ENCODE measurements at regions not wholly inside any gene's neighbourhood (a gene's known extent, or its start where the extent isn't known, plus 50 kb on each side); places are given as distances from the start of the nearest gene placed in this dataset.

GRCh38 chr2:236991874-236992273 is 93.8 kb upstream of the COPS8 start:
- TF ChIP-seq POLR2A (IDR thresholded peaks at IDR 0.05; ENCODE audit: low read length), result no peak
- no peak for TF ChIP-seq GATA1 (IDR thresholded peaks at IDR 0.05; ENCODE audit: low read depth, low read length)

Data from erythroblast (primary cell).